Ureter (tissue), 1 donor: ENCODE measurements at regions not wholly inside any gene's neighbourhood (a gene's known extent, or its start where the extent isn't known, plus 50 kb on each side); places are given as distances from the start of the nearest gene placed in this dataset.

Experiments used
- DNase-seq: peaks from one replicate; pipeline ENCODE4 v3.0.0-alpha.2; 2020; ENCODE audit warnings: low spot score
- donor health status: DM: yes; HTN: yes; CAD: no.

DNA sequence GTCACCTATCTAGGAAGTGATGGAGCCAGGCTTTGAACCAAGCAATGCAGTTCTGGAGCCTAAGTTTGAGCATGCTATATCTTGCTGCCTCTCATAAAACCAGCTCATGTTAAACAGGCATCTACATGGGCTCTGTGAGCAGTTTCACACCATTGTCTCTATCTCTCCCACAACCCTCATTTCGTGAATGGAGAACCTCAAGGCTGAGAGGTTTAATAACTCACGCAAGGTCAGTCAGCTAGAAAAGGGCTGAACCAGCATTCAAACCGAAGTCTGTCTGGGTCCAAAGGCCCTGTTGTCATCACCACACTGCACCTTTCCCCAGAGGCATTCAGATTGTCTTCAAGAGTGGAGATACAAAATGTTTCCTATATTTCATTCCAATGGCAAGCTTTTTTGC, 369.2 kb downstream of the MID1IP1 start:
- DNase-seq, result no peak

DNA sequence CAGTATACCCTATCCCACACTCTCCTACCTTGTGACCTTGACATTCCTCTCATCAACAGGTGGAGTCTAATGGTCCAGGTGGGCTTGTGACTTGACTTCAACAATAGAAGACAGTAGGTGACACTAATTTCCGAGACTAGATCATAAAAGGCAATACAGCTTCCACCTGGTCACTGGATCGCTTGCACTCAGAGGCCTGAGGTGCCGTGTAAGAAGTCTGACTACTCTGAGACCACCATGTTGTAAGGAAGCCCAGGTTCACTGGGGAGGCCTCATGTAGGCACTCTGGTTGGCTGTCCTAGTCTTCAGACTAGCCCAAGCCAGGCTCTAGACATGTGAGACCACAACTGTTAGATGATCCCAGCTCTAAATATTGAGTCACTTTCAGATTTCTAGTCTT, 370.4 kb downstream of the MID1IP1 start:
- DNase-seq, result no peak

DNA sequence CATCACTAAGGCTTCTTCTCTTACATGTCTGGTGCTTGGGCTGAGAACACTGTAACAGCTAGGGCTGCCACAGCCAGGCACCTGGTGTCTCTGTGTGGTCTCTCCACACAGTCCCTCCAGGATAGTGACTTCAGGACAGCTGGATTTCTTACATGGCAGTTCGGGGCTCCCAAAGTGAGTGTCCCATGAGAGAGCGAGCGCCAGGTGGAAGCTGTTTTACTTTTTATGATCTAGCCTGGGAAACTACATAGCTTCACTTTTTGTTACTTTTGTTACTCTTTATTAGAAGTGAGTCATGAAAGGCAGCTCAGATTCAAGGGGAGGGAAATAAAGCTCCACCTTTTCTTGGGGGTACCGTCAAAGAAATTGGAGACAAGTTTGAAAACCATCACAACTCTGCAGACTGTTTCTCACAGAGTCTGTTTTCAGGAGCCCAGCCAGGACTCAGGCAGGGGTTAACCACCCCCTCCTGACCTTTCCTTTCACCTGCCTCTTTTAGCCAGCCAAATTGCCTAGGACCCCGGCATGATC, 373.0 kb downstream of the MID1IP1 start:
- no peak for DNase-seq

DNA sequence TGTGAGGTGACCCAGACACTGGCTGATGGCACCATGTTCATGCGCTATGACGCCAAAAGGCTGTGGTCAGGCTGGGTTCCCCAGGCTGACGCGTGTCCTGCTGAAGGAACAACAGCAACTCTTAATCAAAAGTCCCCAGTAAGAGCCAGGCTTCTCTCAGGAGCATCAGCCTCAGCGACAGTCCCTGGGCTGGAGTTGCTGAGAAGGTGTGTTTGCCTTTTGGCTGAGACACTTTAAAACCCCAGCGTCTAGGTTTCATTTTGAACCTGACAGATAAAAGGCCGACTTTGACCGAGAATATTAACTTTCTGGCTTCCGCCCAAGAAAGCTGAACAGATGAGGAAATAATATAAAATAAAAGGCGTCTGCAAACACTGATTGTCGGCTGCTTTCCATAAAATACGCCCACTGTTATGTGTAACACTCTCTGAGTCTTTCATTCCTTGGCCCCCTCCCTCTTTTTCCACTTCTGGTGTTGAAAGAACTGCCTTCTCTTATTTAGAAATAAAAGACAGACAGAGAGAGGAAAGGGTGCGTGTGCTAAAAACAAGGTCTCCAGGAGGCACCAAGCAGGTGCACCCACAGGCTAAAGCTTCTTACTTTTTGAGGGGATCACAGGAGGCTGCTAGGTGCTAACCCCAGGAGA, 373.6 kb downstream of the MID1IP1 start:
- DNase-seq, result no peak

DNA sequence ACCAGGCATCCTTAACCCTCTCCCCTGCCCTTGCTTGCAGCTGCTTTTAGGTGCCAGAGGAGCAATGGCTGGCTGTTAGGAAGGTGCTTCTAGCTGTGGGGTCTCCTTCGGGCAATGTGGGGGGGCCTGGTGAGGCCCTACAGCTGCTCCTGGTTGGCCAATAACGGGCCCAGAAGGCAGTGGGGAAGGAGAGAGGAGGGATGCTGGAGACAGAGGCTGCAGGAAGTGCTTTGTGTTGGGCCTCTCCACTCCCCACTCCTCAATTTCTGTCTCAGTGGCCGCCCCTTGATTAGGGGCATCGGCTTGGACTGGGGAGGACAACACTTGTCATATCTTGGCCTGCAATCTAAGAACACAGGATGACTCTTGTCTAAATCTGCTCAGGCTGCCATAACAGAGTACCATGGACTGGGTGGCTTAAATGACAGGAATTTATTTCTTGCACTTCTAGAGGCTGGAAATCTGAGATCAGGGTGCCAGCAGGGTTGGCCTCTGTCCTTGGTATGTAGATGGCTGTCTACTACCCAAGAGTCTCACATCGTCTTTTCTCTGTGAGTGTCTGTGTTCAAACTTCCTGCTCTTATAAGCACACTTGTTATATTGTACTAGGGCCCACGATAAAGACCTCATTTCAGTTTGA, 374.3 kb downstream of the MID1IP1 start:
- no peak for DNase-seq

DNA sequence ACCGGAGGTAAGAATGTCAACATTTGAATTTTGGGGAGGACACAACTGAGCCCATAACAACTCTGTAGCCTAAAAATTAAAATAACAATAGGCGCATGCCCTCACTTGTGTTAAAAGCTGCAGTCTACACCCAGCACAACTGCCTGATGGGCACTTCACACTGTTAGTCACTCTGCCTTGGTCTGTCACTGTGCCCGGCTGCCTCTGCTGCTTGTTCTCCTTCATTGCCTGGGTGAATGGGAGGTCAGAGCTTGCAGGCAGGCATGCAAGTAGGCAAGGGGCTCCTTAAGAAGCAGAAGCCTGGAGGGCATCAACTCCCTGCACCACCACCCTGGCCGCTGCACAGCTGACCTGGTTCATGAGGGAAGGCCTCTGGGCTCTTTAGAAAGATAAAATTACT, 374.8 kb downstream of the MID1IP1 start:
- no peak for DNase-seq

DNA sequence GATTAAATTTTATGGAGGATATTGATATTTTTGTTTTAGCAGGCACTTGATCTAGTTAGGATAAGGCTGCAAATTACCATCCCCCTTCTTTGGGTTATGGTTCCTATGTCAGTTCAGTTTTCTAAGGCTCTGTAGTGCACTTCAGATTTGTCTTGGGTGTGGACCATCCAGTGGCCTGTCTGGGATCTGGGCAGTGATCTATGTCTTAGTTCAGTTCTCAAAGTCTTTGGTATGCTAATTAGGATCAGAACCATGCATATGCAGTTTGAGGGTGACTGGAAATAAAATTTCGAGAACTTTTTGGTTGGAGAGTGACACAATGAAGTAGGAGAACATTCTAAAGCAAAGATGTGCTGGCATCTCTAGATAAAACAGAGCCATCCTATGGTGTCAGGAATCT, 388.2 kb downstream of the MID1IP1 start:
- DNase-seq, result no peak

DNA sequence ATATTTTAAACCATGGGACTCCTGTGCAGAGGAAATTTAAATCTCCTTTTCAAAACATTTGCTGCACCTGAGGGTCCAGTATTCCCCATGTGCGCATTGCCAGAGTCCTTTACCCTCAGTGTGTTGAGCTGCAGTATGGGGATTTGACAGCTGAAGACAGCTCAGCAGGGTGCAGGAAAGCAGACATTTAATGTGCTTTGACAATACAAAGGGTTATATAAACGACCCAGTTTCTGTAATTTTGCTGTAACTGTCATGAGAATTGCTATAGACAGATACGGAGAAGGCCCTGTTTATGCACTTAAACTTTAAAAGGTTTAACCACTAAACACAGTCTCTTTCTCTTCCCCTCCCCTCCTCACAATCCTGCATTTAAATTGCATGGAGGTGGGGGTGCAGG, 393.4 kb downstream of the MID1IP1 start:
- no peak for DNase-seq

DNA sequence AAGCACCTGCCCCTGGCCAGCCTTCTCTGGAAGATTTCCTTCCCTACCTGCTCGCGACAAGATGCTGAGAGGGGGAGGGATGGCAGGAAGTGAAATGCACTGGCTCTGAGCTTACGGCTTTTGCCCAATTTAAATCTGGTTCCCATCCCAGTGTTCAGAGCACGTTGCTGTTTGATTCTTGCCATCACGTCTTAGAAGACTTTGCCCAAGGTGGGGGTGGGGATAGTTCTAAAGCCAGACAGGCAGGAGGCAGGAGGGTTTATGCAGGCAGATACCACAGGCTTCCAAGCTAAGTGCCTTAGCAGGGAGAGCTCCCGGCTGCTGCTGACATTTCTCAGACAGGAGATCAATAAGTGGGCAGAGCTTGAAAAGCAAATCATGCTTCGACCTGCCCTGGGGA, 393.9 kb downstream of the MID1IP1 start:
- no peak for DNase-seq

DNA sequence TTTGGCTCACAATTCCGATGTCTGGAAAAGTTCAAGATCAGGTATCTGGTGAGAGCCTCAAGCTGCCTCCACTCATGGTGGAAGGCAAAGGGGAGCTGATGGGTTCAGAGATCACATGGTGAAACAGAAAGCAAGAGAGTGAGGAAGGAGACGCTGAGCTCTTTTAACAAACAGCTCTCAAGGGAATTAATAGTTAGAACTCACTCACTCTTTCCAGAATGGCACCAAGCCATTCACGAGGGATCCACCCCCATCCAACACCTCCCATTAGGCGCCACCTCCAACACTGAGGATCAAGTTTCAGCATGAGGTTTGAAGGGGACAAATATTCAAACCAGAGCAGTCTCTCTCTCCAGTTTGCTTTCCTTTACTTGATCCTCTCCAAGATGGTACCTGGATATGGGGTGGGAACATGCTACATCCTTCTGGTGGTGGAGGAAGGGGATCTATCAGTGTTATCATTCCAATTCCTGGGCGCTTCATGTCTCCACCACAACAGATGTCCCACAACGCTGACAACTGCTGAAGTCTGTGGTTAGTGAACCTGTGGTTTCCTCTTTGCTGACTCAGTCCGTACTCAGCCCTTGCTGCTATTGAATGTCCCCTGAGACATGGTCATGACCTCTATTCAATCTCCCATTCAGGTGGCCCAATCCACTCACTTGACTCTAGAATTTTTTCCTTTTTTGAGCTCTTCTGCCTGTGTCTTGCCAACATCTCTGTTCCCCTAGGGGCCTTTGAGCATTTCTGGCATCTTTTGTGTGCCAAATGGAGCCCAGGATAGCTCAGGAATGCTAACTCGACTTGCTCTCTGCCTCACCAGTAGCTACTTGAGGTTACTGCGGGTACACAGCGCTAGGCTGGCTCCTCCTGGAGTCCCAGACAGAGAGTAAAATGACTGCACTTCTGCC, 395.2 kb downstream of the MID1IP1 start:
- DNase-seq, result no peak

DNA sequence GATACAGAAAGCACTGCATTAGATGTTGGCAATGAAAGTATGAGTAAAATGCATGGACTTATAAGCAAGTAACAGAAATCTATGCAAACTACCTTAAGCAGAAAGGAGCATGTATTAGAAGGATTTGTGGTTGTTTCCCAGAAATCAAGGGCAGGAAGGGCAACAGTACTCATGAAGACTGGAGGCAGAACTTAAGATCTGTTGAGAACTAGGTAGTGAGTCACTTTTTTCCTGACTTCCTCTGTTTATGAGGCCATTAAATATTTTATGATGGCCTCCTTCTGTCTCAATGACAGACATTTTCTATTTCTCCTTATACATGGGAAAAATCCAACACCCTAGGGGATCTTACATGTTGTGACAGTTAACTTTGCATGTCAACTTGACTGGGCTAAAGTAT, 398.2 kb downstream of the MID1IP1 start:
- no peak for DNase-seq

DNA sequence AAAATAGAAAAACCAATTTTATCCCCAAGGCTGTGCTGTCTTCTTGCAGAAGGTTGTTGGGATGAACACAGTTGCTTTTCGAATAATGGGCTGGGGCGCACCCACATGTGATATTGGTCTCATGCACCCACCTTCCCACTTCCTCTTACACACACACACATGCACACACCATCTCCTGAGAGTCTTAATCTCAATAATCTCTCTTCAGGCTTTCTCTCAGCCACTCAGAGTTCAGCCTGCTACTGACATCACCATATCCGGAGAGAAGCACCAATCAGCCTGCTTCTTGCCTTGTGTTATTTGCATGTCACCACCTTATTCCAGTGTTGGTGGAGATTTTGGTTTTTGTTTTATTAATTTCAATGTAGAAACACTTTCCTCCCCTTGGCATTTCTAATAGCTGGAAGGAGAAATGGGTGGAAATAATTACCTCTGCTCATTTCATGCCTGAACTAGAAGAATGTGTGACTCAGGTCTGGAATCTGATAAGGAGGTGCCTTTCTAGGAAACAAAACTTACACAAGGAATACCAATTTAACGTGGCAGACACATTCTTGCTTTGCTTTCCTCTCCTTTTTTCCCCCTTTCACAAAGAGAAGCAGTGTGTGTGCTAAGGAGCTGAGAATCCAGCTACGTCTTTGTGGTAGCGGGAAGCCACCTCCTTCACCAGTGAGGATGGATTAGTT, 400.2 kb downstream of the MID1IP1 start:
- no peak for DNase-seq

DNA sequence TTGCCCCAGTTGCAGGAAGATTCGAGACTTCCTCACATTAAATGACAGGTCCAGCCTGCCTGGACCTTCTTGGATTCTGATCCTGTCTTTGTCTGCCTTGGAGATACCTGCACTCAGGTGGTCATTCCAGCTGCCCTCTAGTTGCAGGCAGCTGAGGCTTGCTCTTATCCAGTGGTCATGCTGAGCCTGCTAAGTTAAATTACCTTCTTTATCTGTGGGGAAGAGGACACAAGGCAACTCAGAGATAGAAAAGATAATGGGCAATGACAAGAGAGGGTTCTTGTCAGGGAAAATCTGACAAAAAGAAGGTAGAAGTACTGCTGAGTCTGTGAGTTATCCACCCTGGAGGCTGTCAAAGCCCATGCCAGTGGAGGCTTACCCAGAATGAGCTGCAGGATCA, 401.4 kb downstream of the MID1IP1 start:
- no peak for DNase-seq

DNA sequence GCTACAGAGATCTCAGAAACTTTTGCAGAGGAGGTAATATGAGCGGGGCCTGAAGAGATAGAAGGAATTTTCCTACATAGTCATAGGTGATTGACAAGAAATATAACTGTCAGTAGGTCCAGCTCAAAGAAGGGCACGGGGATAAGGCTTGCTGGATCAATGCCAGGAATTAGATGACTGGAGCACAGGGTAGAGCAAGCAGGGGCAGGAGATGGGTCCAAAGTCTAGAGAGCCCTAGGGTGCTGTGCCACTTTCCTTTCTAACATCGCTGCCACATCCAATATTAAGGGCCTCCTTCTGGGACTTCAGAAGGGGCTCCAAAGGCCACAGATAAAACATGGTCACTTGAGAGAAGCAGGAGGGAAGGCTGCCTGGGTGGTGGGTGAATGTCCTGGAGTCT, 402.2 kb downstream of the MID1IP1 start:
- no peak for DNase-seq

DNA sequence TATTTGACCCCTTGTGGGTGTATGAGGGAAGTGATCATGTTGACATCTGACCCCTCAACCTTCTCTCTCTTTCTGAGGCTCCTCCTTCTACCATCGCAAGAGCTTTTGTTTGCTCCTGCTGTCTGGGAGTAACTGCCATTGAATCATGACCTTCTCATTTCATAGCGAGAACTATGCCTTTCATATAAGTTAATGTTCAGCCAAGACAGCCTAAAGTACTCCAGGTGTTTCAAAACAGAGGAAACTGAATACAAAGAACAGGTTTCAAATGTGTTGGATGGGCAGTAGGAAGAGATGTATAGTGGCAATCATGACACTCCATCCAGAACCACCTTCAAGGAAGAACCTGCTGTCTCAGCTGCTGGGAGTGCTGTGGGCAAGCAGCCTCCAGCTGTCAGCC, 403.1 kb downstream of the MID1IP1 start:
- no peak for DNase-seq

DNA sequence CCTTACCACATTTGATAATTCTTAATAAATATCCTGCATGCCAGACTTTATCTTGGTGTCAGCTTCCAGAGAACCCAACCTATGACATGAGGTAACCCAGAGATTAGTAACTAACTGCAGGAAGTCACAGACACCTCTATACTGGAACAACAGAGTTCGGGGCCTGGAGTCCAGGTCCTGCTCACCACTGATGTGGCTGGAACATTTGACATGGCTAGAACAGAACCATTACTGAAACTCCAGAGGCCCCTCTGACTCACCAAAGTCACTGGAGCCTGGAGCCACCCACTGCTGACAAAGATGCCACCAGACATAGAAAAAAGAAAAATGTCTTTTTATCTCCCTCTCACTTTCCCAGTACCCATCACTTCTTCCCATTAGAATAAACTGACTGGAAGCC, 403.7 kb downstream of the MID1IP1 start:
- no peak for DNase-seq

DNA sequence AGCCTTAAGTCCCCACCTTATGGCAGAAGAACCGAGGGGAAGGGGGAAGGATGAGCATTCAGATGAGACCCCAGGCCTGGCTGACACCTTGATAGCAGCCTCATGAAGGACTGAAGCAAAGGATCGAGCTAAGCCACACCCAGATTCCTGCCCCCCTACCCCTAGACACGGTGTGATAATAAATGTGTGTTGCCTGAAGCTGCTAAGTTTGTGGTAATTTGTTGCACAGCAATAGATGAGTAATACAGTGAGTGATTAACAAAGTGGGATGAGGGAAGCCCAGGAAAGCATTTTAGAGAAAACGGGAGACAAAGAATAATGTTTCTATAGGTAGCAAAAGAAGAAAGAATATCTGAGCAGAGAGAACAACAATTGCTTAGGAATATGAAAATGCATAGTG, 404.2 kb downstream of the MID1IP1 start:
- no peak for DNase-seq

DNA sequence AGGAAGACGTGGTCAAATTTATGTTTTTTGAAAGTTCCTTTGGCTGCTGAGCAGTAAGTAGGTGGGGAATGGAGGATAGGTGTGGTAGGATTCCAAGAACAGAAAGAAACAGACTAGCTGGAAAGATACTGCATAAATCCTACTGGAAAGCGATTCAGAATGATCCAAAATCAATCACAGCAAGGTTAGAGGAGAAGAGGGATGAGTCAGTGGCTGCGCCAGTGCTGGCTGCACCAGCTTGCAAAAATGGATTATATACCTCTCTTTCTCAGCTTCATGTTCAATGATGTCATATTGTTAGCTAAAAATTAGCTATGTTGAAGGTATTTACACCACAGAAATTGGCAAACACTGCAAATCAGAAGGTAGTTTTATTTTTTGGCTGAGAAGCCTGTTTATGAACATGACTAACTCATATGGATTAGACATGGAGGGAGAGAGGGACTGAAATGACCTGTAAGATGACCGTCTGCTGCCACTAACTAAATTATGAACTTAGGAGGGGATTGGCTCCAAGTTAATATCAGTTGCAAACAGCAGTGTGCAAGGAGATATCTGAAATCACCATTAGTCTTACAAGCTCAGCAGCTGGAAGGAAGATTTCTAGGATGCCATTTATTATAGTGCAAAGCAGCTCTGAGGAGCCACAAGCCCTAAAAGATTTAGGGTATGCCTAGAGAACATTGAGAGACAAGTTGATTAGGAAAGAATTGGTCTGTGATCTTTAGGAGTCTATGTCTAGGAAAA, 405.3 kb downstream of the MID1IP1 start:
- no peak for DNase-seq

DNA sequence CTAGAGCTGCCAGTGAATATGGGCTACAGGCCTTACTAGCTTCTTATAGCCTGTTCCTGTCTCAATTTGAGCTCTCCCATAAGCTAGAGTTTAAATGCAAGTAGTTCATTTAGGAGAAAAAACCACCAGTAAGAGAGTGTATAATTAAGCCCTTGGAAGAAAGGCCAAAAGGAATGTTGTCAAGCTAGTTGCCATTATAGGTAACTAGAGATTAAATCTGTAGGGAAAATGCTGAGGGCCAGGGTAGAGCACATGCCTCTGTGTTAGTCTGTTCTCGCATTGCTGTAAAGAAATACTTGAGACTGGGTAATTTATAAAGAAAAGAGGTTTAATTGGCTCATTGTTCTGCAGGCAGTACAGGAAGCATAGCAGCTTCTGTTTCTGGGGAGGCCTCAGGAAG, 410.2 kb downstream of the MID1IP1 start:
- DNase-seq, result no peak

DNA sequence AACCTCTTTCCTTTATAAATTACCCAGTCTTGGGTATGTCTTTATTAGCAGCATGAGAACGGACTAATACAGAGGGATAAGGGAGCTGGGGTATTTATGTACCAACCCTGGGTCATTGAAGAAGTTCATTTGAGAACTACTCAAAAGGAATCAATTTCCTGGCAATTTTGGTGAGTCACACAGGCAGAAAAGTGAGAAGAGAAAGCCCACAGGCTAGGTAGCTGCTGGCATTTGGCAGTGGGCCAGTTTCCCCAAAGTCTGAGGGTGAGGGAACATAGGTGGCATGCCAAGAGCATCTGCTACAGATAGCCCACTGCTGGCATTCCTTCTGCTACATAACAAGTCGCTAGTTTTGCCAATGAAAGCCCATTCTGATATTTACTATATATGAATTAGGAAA, 411.2 kb downstream of the MID1IP1 start:
- DNase-seq, result no peak

DNA sequence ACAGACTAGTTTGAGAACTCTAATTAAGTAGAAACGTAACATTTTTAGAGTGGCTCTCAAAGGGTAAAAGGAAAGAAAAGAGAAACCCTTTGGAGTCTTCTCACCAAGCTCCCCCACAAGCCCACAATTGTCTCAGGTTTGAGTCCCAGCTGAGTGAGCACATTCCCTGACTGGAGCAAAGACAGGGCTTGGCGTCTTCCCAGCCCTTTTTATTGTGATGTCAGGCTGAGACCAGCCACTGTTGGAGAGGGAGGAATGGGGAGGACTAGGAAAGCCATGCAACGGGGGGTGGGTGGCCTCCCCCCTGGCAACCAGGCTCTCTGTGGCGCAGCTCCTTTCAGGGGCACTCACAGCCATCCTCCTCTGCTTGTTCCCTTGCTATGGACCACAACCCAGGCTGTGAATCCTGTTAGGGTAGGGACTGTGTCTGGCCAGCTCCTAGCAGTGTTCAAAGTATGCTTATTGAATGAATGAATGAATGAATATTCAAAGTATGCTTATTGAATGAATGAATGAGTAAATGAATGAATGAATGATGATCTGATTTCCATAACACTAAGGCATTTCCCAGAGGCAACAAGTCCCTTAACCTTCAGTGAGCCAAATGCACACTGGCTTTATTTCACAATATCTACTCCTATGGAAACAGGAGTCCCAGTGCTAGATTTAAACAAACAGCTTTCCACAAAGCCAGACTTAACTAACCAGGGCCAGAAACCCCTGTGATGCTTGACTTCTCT, 413.3 kb downstream of the MID1IP1 start:
- DNase-seq, result no peak
